SK-N-SH treated with all-trans-retinoic acid at 6 μM for 48 hours (cell line): ENCODE measurements at regions not wholly inside any gene's neighbourhood (a gene's known extent, or its start where the extent isn't known, plus 50 kb on each side); places are given as distances from the start of the nearest gene placed in this dataset.
"Not testable (repeated sequence)": the region's sequence is repeated elsewhere in the genome, so short reads cannot be mapped to it uniquely, and the experiment has no call there.

Source experiments
- BACH2 ChIP-seq: fragments of 250-450 bp; sonication (Bioruptor Pico); IDR thresholded peaks from 2 replicates; pipeline ENCODE4 v1.9.0; 2021; ENCODE audit warnings: mild to moderate bottlenecking, borderline replicate concordance
- CREB5 ChIP-seq: fragments of 250-450 bp; sonication (Bioruptor Pico); IDR thresholded peaks from 2 replicates; pipeline ENCODE4 v1.5.1; 2020; ENCODE audit warnings: low read depth, mild to moderate bottlenecking, moderate library complexity
- ESRRG ChIP-seq: fragments of 250-450 bp; sonication (Bioruptor Pico); IDR thresholded peaks from 2 replicates; pipeline ENCODE4 v1.6.1; 2021; ENCODE audit warnings: mild to moderate bottlenecking
- ZFP3 ChIP-seq: fragments of 250-450 bp; sonication (Bioruptor Pico); IDR thresholded peaks from 2 replicates; pipeline ENCODE4 v1.5.0; 2020; ENCODE audit warnings: mild to moderate bottlenecking, moderate library complexity
- ZNF8 ChIP-seq: fragments of 450-650 bp; formaldehyde crosslinking; IDR thresholded peaks from 2 replicates; pipeline ENCODE4 v1.5.0; 2020; ENCODE audit warnings: mild to moderate bottlenecking, moderate library complexity

- not testable (repeated sequence) for TF ChIP-seq ZNF8 (CRISPR knock-in tag); CREB5 (CRISPR knock-in tag); BACH2 (CRISPR knock-in tag); ESRRG; ZFP3
Measured at GRCh38 chr10:106015369-106016199, 1148.9 kb downstream of the SORCS1 start.
